ENCODE measurements at regions not wholly inside any gene's neighbourhood (a gene's known extent, or its start where the extent isn't known, plus 50 kb on each side); places are given as distances from the start of the nearest gene placed in this dataset.

DNA sequence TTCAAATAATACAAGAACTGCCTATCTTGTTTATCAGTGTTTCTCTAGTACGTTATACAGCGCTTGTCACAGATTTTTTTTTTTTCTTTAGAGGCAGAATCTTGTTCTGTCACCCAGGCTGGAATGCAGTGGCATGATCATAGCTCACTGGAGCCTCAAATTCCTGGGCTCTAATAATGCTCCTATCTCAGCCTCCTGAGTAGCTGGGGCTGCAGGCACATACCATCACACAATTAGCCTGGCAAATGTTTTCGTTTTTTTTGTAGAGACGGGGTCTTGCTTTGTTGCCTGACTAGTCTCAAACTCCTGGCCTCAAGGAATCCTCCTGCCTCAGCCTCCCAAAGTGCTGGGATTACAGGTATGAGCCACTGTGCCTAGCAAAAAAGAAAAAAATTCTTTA lies 66.0 kb upstream of the FREM2 start:
- intact Hi-C loops (cut with micrococcal nuclease; ENCODE audit: unreplicated experiment) (no loop called here), in situ Hi-C loops (cut with HindIII; ENCODE audit: low pct_unique_long_range_greater_than_20kb, low sequenced_read_pairs) (no loop called here)
- Histone ChIP-seq H3K9me3 (ENCODE audit: control insufficient read depth, insufficient read depth, low read depth, low read length) (no peaks in the 10 kb centered on the region), H3K4me1 (ENCODE audit: control insufficient read depth, insufficient read depth, low read length) (no peaks in the 10 kb centered on the region), H3K36me3 (ENCODE audit: control insufficient read depth, insufficient read depth, low read length) (no peaks in the 10 kb centered on the region), H3K27ac (ENCODE audit: low read length) (no peak overlapping the region), H3K4me3 (ENCODE audit: low read depth in 2 of 2, low read length in 2 of 2) (no peak overlapping the region), H3K27me3 (ENCODE audit: control insufficient read depth, insufficient read depth, low read length) (no peaks in the 10 kb centered on the region)
- POLR2A ChIA-PET, result no interaction called here
- TF ChIP-seq POLR2AphosphoS5 (IDR thresholded peaks at IDR 0.05; ENCODE audit: low read depth, low read length), result no peak
- TF ChIP-seq, protein P1, sequence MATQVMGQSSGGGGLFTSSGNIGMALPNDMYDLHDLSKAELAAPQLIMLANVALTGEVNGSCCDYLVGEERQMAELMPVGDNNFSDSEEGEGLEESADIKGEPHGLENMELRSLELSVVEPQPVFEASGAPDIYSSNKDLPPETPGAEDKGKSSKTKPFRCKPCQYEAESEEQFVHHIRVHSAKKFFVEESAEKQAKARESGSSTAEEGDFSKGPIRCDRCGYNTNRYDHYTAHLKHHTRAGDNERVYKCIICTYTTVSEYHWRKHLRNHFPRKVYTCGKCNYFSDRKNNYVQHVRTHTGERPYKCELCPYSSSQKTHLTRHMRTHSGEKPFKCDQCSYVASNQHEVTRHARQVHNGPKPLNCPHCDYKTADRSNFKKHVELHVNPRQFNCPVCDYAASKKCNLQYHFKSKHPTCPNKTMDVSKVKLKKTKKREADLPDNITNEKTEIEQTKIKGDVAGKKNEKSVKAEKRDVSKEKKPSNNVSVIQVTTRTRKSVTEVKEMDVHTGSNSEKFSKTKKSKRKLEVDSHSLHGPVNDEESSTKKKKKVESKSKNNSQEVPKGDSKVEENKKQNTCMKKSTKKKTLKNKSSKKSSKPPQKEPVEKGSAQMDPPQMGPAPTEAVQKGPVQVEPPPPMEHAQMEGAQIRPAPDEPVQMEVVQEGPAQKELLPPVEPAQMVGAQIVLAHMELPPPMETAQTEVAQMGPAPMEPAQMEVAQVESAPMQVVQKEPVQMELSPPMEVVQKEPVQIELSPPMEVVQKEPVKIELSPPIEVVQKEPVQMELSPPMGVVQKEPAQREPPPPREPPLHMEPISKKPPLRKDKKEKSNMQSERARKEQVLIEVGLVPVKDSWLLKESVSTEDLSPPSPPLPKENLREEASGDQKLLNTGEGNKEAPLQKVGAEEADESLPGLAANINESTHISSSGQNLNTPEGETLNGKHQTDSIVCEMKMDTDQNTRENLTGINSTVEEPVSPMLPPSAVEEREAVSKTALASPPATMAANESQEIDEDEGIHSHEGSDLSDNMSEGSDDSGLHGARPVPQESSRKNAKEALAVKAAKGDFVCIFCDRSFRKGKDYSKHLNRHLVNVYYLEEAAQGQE (IDR thresholded peaks at IDR 0.05; ENCODE audit: insufficient read depth in 1 of 2, low read depth in 2 of 2, low read length in 1 of 2), result no peak
- TF ChIP-seq SIN3A (IDR thresholded peaks at IDR 0.05; ENCODE audit: borderline replicate concordance, insufficient read depth, low read depth, low read length), result no peak
- TF ChIP-seq TCF7L2 (IDR thresholded peaks at IDR 0.05; ENCODE audit: low read depth, low read length), result no peak
- TF ChIP-seq, protein P2, sequence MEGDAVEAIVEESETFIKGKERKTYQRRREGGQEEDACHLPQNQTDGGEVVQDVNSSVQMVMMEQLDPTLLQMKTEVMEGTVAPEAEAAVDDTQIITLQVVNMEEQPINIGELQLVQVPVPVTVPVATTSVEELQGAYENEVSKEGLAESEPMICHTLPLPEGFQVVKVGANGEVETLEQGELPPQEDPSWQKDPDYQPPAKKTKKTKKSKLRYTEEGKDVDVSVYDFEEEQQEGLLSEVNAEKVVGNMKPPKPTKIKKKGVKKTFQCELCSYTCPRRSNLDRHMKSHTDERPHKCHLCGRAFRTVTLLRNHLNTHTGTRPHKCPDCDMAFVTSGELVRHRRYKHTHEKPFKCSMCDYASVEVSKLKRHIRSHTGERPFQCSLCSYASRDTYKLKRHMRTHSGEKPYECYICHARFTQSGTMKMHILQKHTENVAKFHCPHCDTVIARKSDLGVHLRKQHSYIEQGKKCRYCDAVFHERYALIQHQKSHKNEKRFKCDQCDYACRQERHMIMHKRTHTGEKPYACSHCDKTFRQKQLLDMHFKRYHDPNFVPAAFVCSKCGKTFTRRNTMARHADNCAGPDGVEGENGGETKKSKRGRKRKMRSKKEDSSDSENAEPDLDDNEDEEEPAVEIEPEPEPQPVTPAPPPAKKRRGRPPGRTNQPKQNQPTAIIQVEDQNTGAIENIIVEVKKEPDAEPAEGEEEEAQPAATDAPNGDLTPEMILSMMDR (IDR thresholded peaks at IDR 0.05), result no peak
- ATAC-seq, result no peak
- DNase-seq (ENCODE audit: low read depth, low spot score), result no peak
- no TSS peak for BruUV-seq (replicated peaks)
- CTCF ChIA-PET, result no interaction called here

DNA sequence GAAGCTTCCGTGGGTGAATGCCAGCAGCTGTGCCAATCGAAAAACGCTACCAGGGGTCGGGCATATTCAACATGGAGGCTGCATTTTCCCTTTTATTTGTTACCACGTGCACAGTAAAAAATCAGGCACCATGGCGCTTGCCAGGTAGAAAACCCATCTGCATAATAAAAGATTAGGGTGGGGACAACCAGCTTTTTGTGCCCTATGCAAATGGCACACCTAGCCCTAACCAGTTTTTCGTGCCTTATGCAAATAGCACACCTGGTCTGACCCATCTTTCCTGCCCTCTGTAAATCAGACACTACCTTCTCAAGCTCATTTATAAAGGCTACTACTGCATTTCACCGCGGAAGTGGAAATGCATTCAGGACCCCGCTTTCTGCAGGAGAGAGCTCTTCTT lies 62.1 kb upstream of the FREM2 start:
- intact Hi-C loops (cut with micrococcal nuclease; ENCODE audit: unreplicated experiment) (no loop called here), in situ Hi-C loops (cut with HindIII; ENCODE audit: low pct_unique_long_range_greater_than_20kb, low sequenced_read_pairs) (no loop called here)
- no peaks in the 10 kb centered on the region for H3K36me3 ChIP-seq (ENCODE audit: control insufficient read depth, insufficient read depth, low read length)
- no peak for DNase-seq (ENCODE audit: low read depth, low spot score)
- TF ChIP-seq SIN3A (IDR thresholded peaks at IDR 0.05; ENCODE audit: borderline replicate concordance, insufficient read depth, low read depth, low read length) (no peak), POLR2AphosphoS5 (IDR thresholded peaks at IDR 0.05; ENCODE audit: low read depth, low read length) (no peak), TCF7L2 (IDR thresholded peaks at IDR 0.05; ENCODE audit: low read depth, low read length) (no peak)
- TF ChIP-seq, protein P1 (IDR thresholded peaks at IDR 0.05; ENCODE audit: insufficient read depth in 1 of 2, low read depth in 2 of 2, low read length in 1 of 2), result no peak
- TF ChIP-seq, protein P2 (IDR thresholded peaks at IDR 0.05), result no peak
- H3K4me1 ChIP-seq (ENCODE audit: control insufficient read depth, insufficient read depth, low read length), result no peaks in the 10 kb centered on the region
- no peak for ATAC-seq
- H3K27ac ChIP-seq (ENCODE audit: low read length), result no peak overlapping the region
- BruUV-seq (replicated peaks), result no TSS peak
- H3K4me3 ChIP-seq (ENCODE audit: low read depth in 2 of 2, low read length in 2 of 2), result no peak overlapping the region
- CTCF ChIA-PET, result no interaction called here
- POLR2A ChIA-PET, result no interaction called here
- no peaks in the 10 kb centered on the region for H3K9me3 ChIP-seq (ENCODE audit: control insufficient read depth, insufficient read depth, low read depth, low read length)
- H3K27me3 ChIP-seq (ENCODE audit: control insufficient read depth, insufficient read depth, low read length), result no peaks in the 10 kb centered on the region
